SIG-M5 (cell line): ENCODE measurements at regions not wholly inside any gene's neighbourhood (a gene's known extent, or its start where the extent isn't known, plus 50 kb on each side); places are given as distances from the start of the nearest gene placed in this dataset.
"Not testable (repeated sequence)": the region's sequence is repeated elsewhere in the genome, so short reads cannot be mapped to it uniquely, and the experiment has no call there.

ENCODE experiments used
- DNase-seq: peaks from one replicate; lab custom pipeline; 2025; lab: John Stamatoyannopoulos, UW

- not testable (repeated sequence) for DNase-seq
Observed at GRCh38 chr16:54727696-54728095, 203.0 kb upstream of the IRX5 start.

DNA sequence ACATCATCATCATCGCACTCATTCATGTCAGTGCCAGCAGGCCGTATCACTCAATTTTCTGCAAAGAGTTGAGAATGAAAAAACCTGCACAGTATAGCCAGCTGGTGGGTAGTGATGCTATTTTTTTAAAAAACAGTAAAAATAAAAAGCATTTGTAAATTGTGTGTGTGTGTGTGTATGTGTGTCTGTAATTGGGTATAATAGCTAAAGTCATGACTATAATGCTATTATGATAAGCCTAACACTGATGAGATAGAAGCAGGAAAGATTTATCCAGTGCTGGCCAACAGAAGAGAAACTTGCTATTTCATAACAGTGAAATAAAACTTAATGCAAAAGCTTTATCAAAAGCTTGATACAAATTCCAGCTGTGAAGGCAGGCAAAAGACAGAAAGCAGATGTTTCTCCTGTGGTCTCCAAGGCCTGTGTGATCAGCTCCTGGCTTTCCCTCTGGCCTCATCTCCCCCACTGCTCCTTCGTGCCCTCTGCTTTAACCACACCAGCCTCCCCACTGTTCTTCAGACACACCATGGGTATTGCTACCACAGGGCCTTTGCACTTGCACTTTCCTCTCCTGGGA is 206.2 kb upstream of the IRX5 start:
- DNase-seq: no peak

DNA sequence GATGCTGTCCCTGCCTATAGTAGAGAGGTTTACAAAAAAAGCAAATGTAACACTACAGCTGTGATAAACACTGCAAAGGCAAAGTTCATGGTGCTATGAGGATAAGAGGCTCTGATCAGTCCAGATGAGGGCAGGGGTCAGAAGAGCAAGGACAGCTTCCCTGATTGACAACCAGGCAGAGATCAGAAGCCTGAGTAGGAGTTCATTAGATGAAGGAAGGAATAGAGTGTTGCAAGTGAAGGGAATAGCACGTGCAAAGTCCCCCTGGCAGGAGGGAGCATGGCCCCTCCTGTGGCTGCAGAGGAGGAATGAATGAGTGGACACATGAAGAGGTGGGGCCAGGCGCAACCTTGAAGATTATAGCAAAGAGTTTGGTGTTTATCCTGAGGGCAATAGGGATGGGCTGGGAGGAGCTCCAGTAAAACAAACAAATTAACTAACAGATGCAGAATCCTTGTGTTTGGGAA is 208.4 kb upstream of the IRX5 start:
- no peak for DNase-seq

DNA sequence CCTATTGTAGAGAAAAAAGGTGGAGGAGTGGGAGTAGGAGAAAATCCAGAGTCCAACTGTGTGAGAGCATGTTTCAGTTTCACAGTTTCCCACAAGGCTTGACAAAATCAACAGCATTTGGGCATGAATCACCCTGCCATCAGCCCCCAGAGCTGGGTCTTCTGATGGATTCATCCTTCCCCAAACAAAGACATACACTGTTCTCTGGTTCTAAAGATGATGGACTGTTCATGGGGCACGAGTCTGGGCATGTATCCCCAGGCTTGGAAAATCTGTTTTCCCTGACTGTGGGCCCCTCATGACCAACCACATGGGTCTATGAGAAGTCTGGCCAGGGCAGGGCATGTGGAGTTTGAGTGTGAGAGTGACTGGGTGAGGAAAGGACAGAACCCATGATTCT is 210.4 kb upstream of the IRX5 start:
- DNase-seq: no peak

DNA sequence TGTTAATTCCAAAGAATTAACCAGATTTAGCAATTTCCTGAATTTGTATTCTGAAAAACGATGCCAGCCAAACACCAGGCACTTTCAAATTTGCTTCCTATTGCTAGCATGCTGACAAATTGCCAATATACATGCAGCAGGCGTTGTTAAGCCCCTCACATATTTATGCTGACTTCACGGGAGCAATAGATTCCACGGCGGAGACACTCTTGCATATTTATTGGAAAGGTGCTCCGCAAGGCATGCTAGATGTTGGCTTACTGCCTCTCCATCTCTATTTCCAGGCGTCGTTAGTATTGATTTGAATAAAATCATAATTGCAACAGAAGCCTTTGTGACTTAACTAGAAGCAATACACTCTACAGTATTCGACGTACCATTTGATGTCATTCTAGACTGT is 211.0 kb upstream of the IRX5 start:
- no peak for DNase-seq

DNA sequence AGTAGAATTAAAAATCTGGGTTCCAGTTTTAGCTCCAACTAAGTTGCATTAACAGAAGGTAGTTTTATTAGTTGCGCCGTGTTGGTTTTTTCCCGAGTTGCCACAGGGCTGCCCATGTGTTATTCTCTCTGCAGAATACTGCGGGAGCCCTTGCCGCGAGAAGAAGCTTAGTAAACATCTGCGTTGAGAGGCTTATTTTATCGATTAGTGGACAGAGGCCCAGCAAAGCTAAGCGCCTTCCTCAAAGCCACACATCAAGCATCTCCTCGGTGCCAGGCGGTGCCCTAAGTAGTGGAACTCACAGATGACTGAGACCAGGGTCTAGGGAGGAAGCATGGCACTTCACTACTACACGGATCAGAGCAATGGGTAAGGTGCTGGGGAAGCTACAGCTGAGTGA is 212.3 kb upstream of the IRX5 start:
- DNase-seq: no peak

GRCh38 chr16:54715011-54715410 is 215.7 kb upstream of the IRX5 start:
- DNase-seq: no peak

GRCh38 chr16:54712866-54713265 is 217.8 kb upstream of the IRX5 start:
- no peak for DNase-seq

GRCh38 chr16:54707813-54708212 is 222.9 kb upstream of the IRX5 start:
- no peak for DNase-seq

- no peak for DNase-seq
Observed at GRCh38 chr16:54706406-54706805, 224.3 kb upstream of the IRX5 start.

DNA sequence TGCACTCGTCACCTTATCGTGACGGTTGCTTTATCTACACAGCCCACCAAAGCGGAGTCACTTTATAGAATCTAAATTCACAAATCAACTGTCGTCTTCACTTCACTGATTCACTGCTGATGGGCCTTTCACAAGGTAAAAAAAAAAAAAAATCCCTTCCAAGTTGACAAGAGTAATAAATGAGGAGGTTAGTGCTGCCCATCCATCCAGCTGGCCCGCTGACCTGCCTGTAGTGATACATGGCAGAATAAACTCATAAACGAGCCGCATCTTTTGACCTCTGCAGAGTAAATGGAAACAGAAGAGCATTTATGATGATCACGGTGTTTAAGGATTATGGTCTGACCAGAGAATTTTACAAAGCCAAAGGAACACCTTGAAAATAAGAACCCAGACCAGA is 227.3 kb upstream of the IRX5 start:
- DNase-seq: no peak

DNA sequence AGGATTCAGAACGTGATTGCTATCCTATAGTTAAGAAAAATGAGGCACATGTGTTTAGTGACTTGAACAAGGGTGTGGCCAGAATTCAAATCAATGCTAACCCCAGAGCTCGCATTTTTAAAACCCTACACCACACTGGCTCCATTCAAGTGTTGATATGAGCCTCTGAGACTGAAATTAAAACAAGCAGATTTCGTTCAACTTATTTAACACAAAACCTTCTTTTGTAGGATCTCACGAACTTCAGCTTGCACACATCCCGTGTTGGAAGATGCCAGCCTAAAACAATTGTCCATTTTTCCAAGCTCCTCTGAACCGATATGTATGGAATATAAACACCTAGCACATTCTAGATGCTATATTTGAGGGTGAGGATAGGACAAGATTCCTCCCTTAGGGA is 231.0 kb upstream of the IRX5 start:
- DNase-seq: no peak

DNA sequence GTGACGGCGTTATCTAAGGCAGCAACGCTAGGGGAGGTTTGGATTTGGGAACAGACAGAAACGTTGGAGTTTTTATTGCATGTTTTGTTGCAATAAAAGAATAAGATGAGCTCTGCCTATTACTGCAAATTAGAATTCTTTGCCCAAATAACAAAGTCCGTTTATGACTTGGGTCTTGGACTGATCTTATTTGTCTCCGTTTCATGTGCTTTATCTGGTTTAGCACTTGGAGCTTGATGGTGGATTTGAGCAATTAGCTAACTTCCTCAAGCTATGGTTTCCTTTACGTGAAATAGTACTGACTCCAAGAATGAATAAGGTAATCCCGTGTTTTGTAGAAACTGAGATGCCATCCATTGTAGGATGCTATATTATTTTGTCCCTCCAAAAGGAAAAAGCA is 233.0 kb upstream of the IRX5 start:
- no peak for DNase-seq

DNA sequence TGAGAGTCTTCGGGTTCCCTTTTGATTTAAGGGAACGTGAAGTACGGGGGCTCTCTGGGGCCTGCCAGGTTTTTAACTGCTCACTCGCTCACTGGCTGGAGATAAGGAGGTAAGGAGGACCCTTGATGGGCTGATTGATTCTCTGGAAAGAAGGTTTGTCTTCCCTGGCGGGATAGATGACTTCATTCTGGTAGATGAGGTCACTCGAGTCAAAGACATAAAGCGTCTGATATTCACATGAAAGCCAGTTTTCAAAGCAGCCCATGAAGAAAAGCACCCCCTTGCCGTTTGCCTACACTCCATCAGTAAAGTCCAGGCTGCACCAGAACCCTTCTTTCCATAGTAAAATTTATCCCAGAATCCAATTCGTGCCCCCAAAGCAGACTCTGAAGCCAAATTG is 233.7 kb upstream of the IRX5 start:
- no peak for DNase-seq

DNA sequence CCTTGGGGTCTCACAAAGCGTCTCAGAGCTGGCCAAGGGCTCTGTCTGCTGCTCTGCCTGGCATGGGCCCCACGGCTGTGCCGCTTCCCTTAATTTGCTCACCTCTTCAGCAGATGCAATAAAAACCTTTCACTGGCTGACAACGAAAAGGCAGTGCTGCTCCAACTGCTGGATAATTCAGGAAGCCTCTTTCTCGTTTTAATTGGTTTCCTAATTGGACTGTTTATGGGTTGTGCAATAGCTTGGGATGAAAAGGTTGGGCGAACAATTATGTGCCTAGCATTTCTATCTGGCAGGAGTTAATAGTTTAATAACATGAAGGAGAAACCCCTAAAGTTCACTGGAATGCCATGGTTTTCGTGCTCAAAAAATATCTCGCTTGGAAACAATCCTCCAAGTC is 234.1 kb upstream of the IRX5 start:
- no peak for DNase-seq

- no peak for DNase-seq
Observed at GRCh38 chr16:54694651-54695050, 236.0 kb upstream of the IRX5 start.

- no peak for DNase-seq
Observed at GRCh38 chr16:54693864-54694263, 236.8 kb upstream of the IRX5 start.

DNA sequence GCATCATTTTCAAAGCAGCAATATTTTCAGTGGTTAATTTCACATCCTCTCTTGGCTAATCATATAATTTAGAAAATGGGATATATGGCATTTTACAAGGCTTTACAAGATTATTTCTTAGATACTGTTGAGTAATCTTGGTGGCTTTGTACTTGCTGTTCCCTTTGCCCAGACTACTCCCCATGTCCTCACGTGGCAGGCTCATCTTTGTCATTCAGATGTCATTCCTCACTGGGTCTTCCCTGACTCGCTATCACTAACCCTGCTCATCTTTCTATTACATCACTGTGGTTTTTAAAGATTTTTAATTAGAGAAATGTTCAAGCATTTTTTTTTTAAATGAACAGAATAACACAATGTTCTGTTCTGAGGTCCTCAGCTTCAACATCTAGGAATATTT is 240.0 kb upstream of the IRX5 start:
- DNase-seq: no peak

DNA sequence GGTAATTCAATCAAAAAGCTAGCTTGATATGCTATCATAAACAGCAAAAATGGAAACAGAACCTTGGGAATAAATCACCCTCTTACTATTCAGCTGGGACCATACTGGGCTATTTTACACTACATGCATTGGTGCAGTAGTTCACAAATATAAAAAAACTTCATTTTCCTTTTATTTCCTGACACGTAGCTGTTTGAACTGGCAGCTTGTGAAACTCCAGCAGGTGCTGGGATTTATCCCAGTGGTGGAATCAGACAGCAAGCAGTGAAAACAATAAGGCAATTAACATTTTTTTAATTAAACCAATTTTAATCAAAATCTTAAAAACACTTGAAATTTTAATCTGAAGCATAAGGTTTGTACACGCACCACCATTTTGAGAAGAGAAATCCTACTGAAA is 240.4 kb upstream of the IRX5 start:
- DNase-seq: no peak

DNA sequence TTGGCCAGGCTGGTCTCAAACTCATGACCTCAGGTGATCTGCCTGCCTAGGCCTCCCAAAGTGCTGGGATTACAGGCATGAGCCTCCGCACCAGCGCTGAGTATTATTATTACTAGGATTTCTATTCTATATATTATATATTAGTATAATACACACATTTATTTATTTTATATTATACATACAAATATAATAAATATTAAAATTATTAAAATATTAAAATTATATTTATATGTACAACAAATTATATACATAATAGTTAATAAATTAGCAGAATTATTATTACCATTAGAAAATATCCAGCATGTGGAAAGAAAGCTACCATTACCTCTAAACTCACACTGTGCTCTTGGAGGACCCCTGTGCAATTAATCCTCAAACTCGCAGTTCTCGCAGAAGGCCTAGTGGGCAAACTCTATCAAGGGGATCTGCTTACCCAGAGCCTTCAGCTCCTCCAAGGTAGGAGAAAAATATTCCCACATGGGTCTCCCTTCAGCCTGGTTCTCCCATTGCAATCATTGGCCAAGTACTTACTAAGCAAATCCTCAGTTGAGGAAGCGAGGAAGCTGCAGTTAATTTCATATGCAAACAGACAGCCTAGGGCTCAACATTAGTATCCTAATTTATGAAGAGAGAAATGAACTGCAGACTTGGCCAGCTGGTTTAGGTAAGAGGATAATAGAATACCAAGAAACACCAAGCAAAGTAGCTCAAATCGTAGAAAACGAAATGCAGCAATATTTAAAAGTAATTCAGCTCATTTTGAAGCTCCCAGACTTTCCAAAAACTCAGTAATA is 241.4 kb upstream of the IRX5 start:
- DNase-seq: no peak

DNA sequence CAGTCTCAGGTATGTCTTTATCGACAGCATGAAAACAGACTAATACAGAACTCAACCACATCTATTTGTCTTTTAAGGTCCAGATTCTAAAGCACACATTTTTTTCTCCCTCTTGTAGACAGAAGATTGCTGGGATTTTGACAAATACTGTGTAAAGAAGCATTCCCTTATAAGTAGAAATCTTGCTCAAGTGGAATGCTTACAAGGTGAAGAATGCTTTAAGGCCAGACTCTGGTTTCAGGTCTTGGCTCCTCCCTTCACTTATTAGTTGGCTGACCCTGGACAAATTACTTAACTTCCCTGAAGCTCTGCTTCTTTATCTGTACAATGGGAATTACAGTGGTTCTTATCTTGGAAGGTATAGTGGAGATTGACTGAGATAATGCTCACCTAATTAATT is 242.3 kb upstream of the IRX5 start:
- DNase-seq: no peak

GRCh38 chr16:54687043-54687899 is 243.4 kb upstream of the IRX5 start:
- DNase-seq: no peak

GRCh38 chr16:54685682-54686081 is 245.0 kb upstream of the IRX5 start:
- no peak for DNase-seq
